IMR-90 (cell line): ENCODE measurements at regions not wholly inside any gene's neighbourhood (a gene's known extent, or its start where the extent isn't known, plus 50 kb on each side); places are given as distances from the start of the nearest gene placed in this dataset.

Experiments used
- ATAC-seq: fragments of 200-7000 bp; cut with Tn5 transposase; 2 replicates; pipeline ENCODE4 v1.9.1; 2020; ENCODE audit warnings: low read depth, mild to moderate bottlenecking, moderate library complexity
- BruUV-seq: library from RNA; stranded (reverse); fragments of 400-500 nt; replicated peaks from 2 replicates; lab custom pipeline; 2021; lab: Mats Ljungman, UMichigan
- CTCF ChIA-PET: fragments of 300-600 bp; formaldehyde crosslinking; extraction: SDS; loops from one replicate; lab custom pipeline; 2021; ENCODE audit warnings: antibody characterized with exemption; lab: Yijun Ruan, JAX
- POLR2A ChIA-PET: fragments of 300-600 bp; sonication (Branson Sonifier 250); formaldehyde crosslinking; loops from one replicate; lab custom pipeline; 2022; ENCODE audit warnings: antibody characterized with exemption; ENCODE audit not compliant: unreplicated experiment; lab: Charles Lee
- DNase-seq: peaks from one replicate; pipeline ENCODE4 v3.0.0; 2013
- H2AFZ ChIP-seq: replicated peaks from 2 replicates; pipeline ENCODE3; 2013; ENCODE audit warnings: low read length, mild to moderate bottlenecking; ENCODE audit not compliant: poor library complexity
- H2AK5ac ChIP-seq: 2 replicates; pipeline ENCODE4 v1.6.1; 2013; ENCODE audit warnings: low read depth, low read length, inconsistent platforms
- H2AK9ac ChIP-seq: replicated peaks from 2 replicates; pipeline ENCODE3; 2013; ENCODE audit warnings: mild to moderate bottlenecking, low read depth, low read length, moderate library complexity; ENCODE audit not compliant: poor library complexity
- H2BK120ac ChIP-seq: 2 replicates; pipeline ENCODE4 v1.6.1; 2013; ENCODE audit warnings: low read depth, low read length, inconsistent platforms
- H2BK15ac ChIP-seq: 3 replicates; pipeline ENCODE4 v1.6.1; 2013; ENCODE audit warnings: low read depth, low read length, inconsistent platforms
- H2BK20ac ChIP-seq: 2 replicates; pipeline ENCODE4 v1.6.1; 2013; ENCODE audit warnings: low read depth, mild to moderate bottlenecking, inconsistent platforms, low read length, moderate library complexity
- H2BK5ac ChIP-seq: 2 replicates; pipeline ENCODE4 v1.6.1; 2013; ENCODE audit warnings: mild to moderate bottlenecking, low read depth, low read length, inconsistent platforms; ENCODE audit not compliant: poor library complexity, severe bottlenecking
- H3K14ac ChIP-seq: replicated peaks from 2 replicates; pipeline ENCODE4 v1.6.1; 2013; ENCODE audit warnings: low read depth, low read length, inconsistent platforms
- H3K18ac ChIP-seq: 2 replicates; pipeline ENCODE4 v1.6.1; 2013; ENCODE audit warnings: low read depth, low read length, control low read depth
- H3K23ac ChIP-seq: 2 replicates; pipeline ENCODE4 v1.6.1; 2013; ENCODE audit warnings: low read depth, low read length, inconsistent platforms
- H3K27ac ChIP-seq: 2 replicates; pipeline ENCODE4 v1.5.1; 2013; ENCODE audit warnings: mild to moderate bottlenecking, control low read depth, low read length; ENCODE audit not compliant: insufficient read depth
- H3K27me3 ChIP-seq: 2 replicates; pipeline ENCODE4 v1.6.1; 2013; ENCODE audit warnings: low read length; ENCODE audit not compliant: control insufficient read depth, insufficient read depth
- H3K36me3 ChIP-seq: 2 replicates; pipeline ENCODE4 v1.6.1; 2013; ENCODE audit warnings: low read length, mixed read lengths; ENCODE audit not compliant: control insufficient read depth, insufficient read depth
- H3K4ac ChIP-seq: 2 replicates; pipeline ENCODE4 v1.6.1; 2013; ENCODE audit warnings: low read depth, low read length, inconsistent platforms
- H3K4me1 ChIP-seq: 2 replicates; pipeline ENCODE4 v1.6.1; 2013; ENCODE audit warnings: low read length, mixed read lengths; ENCODE audit not compliant: control insufficient read depth, insufficient read depth
- H3K4me2 ChIP-seq: 2 replicates; pipeline ENCODE4 v1.6.1; 2013; ENCODE audit warnings: low read depth, mild to moderate bottlenecking, control low read depth, low read length, moderate library complexity
- H3K4me3 ChIP-seq: 2 replicates; pipeline ENCODE4 v1.5.1; 2013; ENCODE audit warnings: low read depth, mild to moderate bottlenecking, control low read depth, low read length, moderate library complexity; ENCODE audit not compliant: insufficient read depth
- H3K56ac ChIP-seq: 2 replicates; pipeline ENCODE4 v1.6.1; 2013; ENCODE audit warnings: low read length, inconsistent platforms; ENCODE audit not compliant: insufficient read depth; ENCODE audit errors: extremely low read depth
- H3K79me1 ChIP-seq, 2 experiments: 2 replicates each; pipeline ENCODE4 v1.6.1; 2013; ENCODE audit warnings: low read length in 2 of 2, inconsistent platforms in 1 of 2, low read depth in 1 of 2
- H3K9ac ChIP-seq: 2 replicates; pipeline ENCODE4 v1.6.1; 2013; ENCODE audit warnings: low read depth, low read length, control low read depth
- H3K9me1 ChIP-seq: 2 replicates; pipeline ENCODE4 v1.6.1; 2013; ENCODE audit warnings: low read length, inconsistent platforms; ENCODE audit not compliant: insufficient read depth
- H3K9me3 ChIP-seq: 2 replicates; pipeline ENCODE4 v1.6.1; 2013; ENCODE audit warnings: low read length; ENCODE audit not compliant: control insufficient read depth, insufficient read depth
- H4K20me1 ChIP-seq: 2 replicates; pipeline ENCODE4 v1.6.1; 2013; ENCODE audit warnings: low read length, inconsistent platforms; ENCODE audit not compliant: insufficient read depth
- H4K5ac ChIP-seq: 2 replicates; pipeline ENCODE4 v1.6.1; 2013; ENCODE audit warnings: mild to moderate bottlenecking, low read depth, low read length, control low read depth
- H4K8ac ChIP-seq, 2 experiments: 2 replicates each; pipeline ENCODE4 v1.6.1; 2013; ENCODE audit warnings: low read depth in 2 of 2, low read length in 2 of 2, control low read depth in 1 of 2, inconsistent platforms in 1 of 2
- H4K91ac ChIP-seq: 2 replicates; pipeline ENCODE4 v1.6.1; 2013; ENCODE audit warnings: low read depth, low read length, inconsistent platforms; ENCODE audit not compliant: insufficient read depth
- BHLHE40 ChIP-seq: fragments of 150-350 bp; IDR thresholded peaks from 2 replicates; pipeline ENCODE4 v1.6.1; 2016; ENCODE audit warnings: mild to moderate bottlenecking, low read depth, low read length
- CEBPB ChIP-seq: IDR thresholded peaks from 2 replicates; pipeline ENCODE4 v1.6.1; 2012; ENCODE audit warnings: low read depth, low read length, improper control_type of control experiment
- CHD1 ChIP-seq: IDR thresholded peaks from 2 replicates; pipeline ENCODE4 v1.6.1; 2012; ENCODE audit warnings: low read depth, low read length, improper control_type of control experiment
- MAFK ChIP-seq: IDR thresholded peaks from 2 replicates; pipeline ENCODE4 v1.6.1; 2012; ENCODE audit warnings: low read depth, low read length, improper control_type of control experiment
- MAZ ChIP-seq: IDR thresholded peaks from 2 replicates; pipeline ENCODE4 v1.6.1; 2012; ENCODE audit warnings: low read depth, mild to moderate bottlenecking, low read length, improper control_type of control experiment, moderate library complexity, borderline replicate concordance
- MXI1 ChIP-seq: IDR thresholded peaks from 2 replicates; pipeline ENCODE4 v1.6.1; 2012; ENCODE audit warnings: low read depth, mild to moderate bottlenecking, low read length, moderate library complexity, borderline replicate concordance
- NFE2L2 ChIP-seq: fragments of 150-350 bp; IDR thresholded peaks from 2 replicates; pipeline ENCODE4 v1.6.1; 2016; ENCODE audit warnings: low read depth, mild to moderate bottlenecking, low read length
- POLR2A ChIP-seq: IDR thresholded peaks from 2 replicates; pipeline ENCODE4 v1.6.1; 2012; ENCODE audit warnings: mild to moderate bottlenecking, low read depth, low read length
- RAD21 ChIP-seq: IDR thresholded peaks from 2 replicates; pipeline ENCODE4 v1.6.1; 2012; ENCODE audit warnings: low read length, improper control_type of control experiment
- RCOR1 ChIP-seq: IDR thresholded peaks from 2 replicates; pipeline ENCODE4 v1.6.1; 2012; ENCODE audit warnings: mild to moderate bottlenecking, low read length, improper control_type of control experiment; ENCODE audit not compliant: insufficient replicate concordance
- RFX5 ChIP-seq: IDR thresholded peaks from 2 replicates; pipeline ENCODE4 v1.8.0; 2012; ENCODE audit warnings: low read depth, mild to moderate bottlenecking, low read length, moderate library complexity
- SMC3 ChIP-seq: fragments of 150-350 bp; IDR thresholded peaks from 2 replicates; pipeline ENCODE4 v1.6.1; 2016; ENCODE audit warnings: low read depth, mild to moderate bottlenecking, antibody characterized with exemption, low read length, moderate library complexity
- dilution Hi-C: fragments of 300-500 bp; cut with HindIII; formaldehyde crosslinking; loops from one replicate; pipeline ENCODE4 v1.14.3; 2018; ENCODE audit warnings: low sequenced_read_pairs; ENCODE audit not compliant: unreplicated experiment
- in situ Hi-C: fragments of 300-500 bp; cut with MboI; formaldehyde crosslinking; loops from 3 replicates; pipeline ENCODE4 v1.14.3; 2019; ENCODE audit warnings: low sequenced_read_pairs, inconsistent platforms, mixed read lengths
- intact Hi-C: fragments of 100-400 bp; cut with micrococcal nuclease; formaldehyde crosslinking; loops from 2 replicates; pipeline ENCODE4 v1.10.0; 2022
- TF ChIP-seq, protein P1 (sequence below): conservative IDR thresholded peaks from 2 replicates; pipeline ENCODE4 v1.5.1; 2012; ENCODE audit warnings: mild to moderate bottlenecking, low read depth, low read length, improper control_type of control experiment
- TF ChIP-seq, protein P2 (sequence below): fragments of 150-350 bp; IDR thresholded peaks from 2 replicates; pipeline ENCODE4 v1.6.1; 2017; ENCODE audit warnings: mild to moderate bottlenecking, antibody characterized with exemption, low read length, low read depth
- TF ChIP-seq, protein P3 (sequence below): fragments of 150-350 bp; IDR thresholded peaks from 2 replicates; pipeline ENCODE4 v1.6.1; 2016; ENCODE audit warnings: low read depth, mild to moderate bottlenecking, low read length, moderate library complexity, borderline replicate concordance

GRCh38 chr2:198950803-198951202 is 506.9 kb downstream of the SATB2 start:
- Histone ChIP-seq H3K9ac (no peak overlapping the region), H4K8ac (no peak overlapping the region), H3K56ac (no peak overlapping the region), H3K36me3 (no peaks in the 10 kb centered on the region), H4K20me1 (no peaks in the 10 kb centered on the region), H4K91ac (no peak overlapping the region), H3K9me3 (no peaks in the 10 kb centered on the region), H2BK120ac (no peak overlapping the region), H3K4ac (no peak overlapping the region), H3K18ac (no peak overlapping the region), H3K79me1 (no peaks in the 10 kb centered on the region), H2BK20ac (no peak overlapping the region), H3K9me1 (no peaks in the 10 kb centered on the region), H2AK9ac (no peak overlapping the region), H3K4me1 (no peaks in the 10 kb centered on the region), H3K27me3 (no peaks in the 10 kb centered on the region), H3K4me3 (no peak overlapping the region), H4K5ac (no peak overlapping the region), H2BK15ac (no peak overlapping the region), H3K4me2 (no peak overlapping the region), H2BK5ac (no peak overlapping the region), H2AK5ac (no peak overlapping the region), H3K14ac (no peak overlapping the region), H2AFZ (no peak overlapping the region), H3K27ac (no peak overlapping the region), H3K23ac (no peak overlapping the region)
- no TSS peak for BruUV-seq
- POLR2A ChIA-PET = no interaction called here
- DNase-seq = no peak
- intact Hi-C loops (no loop called here), in situ Hi-C loops (no loop called here), dilution Hi-C loops (no loop called here)
- TF ChIP-seq RCOR1 (no peak), POLR2A (no peak), CHD1 (no peak), RFX5 (no peak), MXI1 (no peak), RAD21 (no peak), SMC3 (no peak), CEBPB (no peak), BHLHE40 (no peak), NFE2L2 (no peak), MAFK (no peak), MAZ (no peak)
- TF ChIP-seq, protein P1, sequence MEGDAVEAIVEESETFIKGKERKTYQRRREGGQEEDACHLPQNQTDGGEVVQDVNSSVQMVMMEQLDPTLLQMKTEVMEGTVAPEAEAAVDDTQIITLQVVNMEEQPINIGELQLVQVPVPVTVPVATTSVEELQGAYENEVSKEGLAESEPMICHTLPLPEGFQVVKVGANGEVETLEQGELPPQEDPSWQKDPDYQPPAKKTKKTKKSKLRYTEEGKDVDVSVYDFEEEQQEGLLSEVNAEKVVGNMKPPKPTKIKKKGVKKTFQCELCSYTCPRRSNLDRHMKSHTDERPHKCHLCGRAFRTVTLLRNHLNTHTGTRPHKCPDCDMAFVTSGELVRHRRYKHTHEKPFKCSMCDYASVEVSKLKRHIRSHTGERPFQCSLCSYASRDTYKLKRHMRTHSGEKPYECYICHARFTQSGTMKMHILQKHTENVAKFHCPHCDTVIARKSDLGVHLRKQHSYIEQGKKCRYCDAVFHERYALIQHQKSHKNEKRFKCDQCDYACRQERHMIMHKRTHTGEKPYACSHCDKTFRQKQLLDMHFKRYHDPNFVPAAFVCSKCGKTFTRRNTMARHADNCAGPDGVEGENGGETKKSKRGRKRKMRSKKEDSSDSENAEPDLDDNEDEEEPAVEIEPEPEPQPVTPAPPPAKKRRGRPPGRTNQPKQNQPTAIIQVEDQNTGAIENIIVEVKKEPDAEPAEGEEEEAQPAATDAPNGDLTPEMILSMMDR = no peak
- TF ChIP-seq, protein P2, sequence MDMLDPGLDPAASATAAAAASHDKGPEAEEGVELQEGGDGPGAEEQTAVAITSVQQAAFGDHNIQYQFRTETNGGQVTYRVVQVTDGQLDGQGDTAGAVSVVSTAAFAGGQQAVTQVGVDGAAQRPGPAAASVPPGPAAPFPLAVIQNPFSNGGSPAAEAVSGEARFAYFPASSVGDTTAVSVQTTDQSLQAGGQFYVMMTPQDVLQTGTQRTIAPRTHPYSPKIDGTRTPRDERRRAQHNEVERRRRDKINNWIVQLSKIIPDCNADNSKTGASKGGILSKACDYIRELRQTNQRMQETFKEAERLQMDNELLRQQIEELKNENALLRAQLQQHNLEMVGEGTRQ = no peak
- TF ChIP-seq, protein P3, sequence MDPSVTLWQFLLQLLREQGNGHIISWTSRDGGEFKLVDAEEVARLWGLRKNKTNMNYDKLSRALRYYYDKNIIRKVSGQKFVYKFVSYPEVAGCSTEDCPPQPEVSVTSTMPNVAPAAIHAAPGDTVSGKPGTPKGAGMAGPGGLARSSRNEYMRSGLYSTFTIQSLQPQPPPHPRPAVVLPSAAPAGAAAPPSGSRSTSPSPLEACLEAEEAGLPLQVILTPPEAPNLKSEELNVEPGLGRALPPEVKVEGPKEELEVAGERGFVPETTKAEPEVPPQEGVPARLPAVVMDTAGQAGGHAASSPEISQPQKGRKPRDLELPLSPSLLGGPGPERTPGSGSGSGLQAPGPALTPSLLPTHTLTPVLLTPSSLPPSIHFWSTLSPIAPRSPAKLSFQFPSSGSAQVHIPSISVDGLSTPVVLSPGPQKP = no peak
- CTCF ChIA-PET = no interaction called here
- ATAC-seq = no peak
